GM21515 (cell line): ENCODE measurements at regions not wholly inside any gene's neighbourhood (a gene's known extent, or its start where the extent isn't known, plus 50 kb on each side); places are given as distances from the start of the nearest gene placed in this dataset.

Source experiments
- ATAC-seq: cut with Tn5 transposase; IDR thresholded peaks from one replicate; pipeline ENCODE4 v1.9.1; 2021; ENCODE audit not compliant: unreplicated experiment

GRCh38 chr10:129078746-129079145, 388.3 kb upstream of the MGMT start:
- ATAC-seq, result no peak

- no peak for ATAC-seq
These were observed 387.3 kb upstream of the MGMT start for GRCh38 chr10:129079705-129080104.

- no peak for ATAC-seq
These were observed 381.2 kb upstream of the MGMT start for GRCh38 chr10:129085811-129086210.

GRCh38 chr10:129089341-129089740, 377.7 kb upstream of the MGMT start:
- ATAC-seq, result no peak

GRCh38 chr10:129090165-129090564, 376.9 kb upstream of the MGMT start:
- no peak for ATAC-seq

GRCh38 chr10:129090618-129091366, 376.2 kb upstream of the MGMT start:
- no peak for ATAC-seq

- no peak for ATAC-seq
These were observed 373.4 kb upstream of the MGMT start for GRCh38 chr10:129093641-129094040.

- no peak for ATAC-seq
These were observed 372.8 kb upstream of the MGMT start for GRCh38 chr10:129094233-129094632.

GRCh38 chr10:129094861-129095260, 372.2 kb upstream of the MGMT start:
- no peak for ATAC-seq

- no peak for ATAC-seq
These were observed 371.4 kb upstream of the MGMT start for GRCh38 chr10:129095680-129096064.

GRCh38 chr10:129096065-129096984, 370.7 kb upstream of the MGMT start:
- ATAC-seq, result no peak

- ATAC-seq, result no peak
These were observed 369.2 kb upstream of the MGMT start for GRCh38 chr10:129097776-129098330.

GRCh38 chr10:129098517-129098916, 368.5 kb upstream of the MGMT start:
- ATAC-seq, result no peak

GRCh38 chr10:129099486-129099885, 367.6 kb upstream of the MGMT start:
- ATAC-seq, result no peak

GRCh38 chr10:129099992-129100391, 367.0 kb upstream of the MGMT start:
- ATAC-seq, result no peak

- no peak for ATAC-seq
These were observed 365.6 kb upstream of the MGMT start for GRCh38 chr10:129101232-129101980.

GRCh38 chr10:129102906-129103693, 363.9 kb upstream of the MGMT start:
- no peak for ATAC-seq

- ATAC-seq, result no peak
These were observed 362.6 kb upstream of the MGMT start for GRCh38 chr10:129104266-129105045.

- ATAC-seq, result no peak
These were observed 361.8 kb upstream of the MGMT start for GRCh38 chr10:129105266-129105665.

- ATAC-seq, result no peak
These were observed 360.7 kb upstream of the MGMT start for GRCh38 chr10:129106314-129106713.
